C4-2B (cell line): ENCODE measurements at regions not wholly inside any gene's neighbourhood (a gene's known extent, or its start where the extent isn't known, plus 50 kb on each side); places are given as distances from the start of the nearest gene placed in this dataset.

Experiments used
- ZFX ChIP-seq: fragments of 450-650 bp; IDR thresholded peaks from 2 replicates; pipeline ENCODE4 v1.6.1; 2017
- TF ChIP-seq, protein P1 (sequence below): fragments of 450-650 bp; conservative IDR thresholded peaks from 2 replicates; pipeline ENCODE4 v1.5.1; 2017; ENCODE audit warnings: mild to moderate bottlenecking

- TF ChIP-seq, protein P1, sequence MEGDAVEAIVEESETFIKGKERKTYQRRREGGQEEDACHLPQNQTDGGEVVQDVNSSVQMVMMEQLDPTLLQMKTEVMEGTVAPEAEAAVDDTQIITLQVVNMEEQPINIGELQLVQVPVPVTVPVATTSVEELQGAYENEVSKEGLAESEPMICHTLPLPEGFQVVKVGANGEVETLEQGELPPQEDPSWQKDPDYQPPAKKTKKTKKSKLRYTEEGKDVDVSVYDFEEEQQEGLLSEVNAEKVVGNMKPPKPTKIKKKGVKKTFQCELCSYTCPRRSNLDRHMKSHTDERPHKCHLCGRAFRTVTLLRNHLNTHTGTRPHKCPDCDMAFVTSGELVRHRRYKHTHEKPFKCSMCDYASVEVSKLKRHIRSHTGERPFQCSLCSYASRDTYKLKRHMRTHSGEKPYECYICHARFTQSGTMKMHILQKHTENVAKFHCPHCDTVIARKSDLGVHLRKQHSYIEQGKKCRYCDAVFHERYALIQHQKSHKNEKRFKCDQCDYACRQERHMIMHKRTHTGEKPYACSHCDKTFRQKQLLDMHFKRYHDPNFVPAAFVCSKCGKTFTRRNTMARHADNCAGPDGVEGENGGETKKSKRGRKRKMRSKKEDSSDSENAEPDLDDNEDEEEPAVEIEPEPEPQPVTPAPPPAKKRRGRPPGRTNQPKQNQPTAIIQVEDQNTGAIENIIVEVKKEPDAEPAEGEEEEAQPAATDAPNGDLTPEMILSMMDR, result no peak
- TF ChIP-seq ZFX, result no peak
Observed at GRCh38 chr7:45295222-45295621, 137.6 kb downstream of the RAMP3 start.
